IMR-90 (cell line): ENCODE measurements at regions not wholly inside any gene's neighbourhood (a gene's known extent, or its start where the extent isn't known, plus 50 kb on each side); places are given as distances from the start of the nearest gene placed in this dataset.
"Not testable (repeated sequence)": the region's sequence is repeated elsewhere in the genome, so short reads cannot be mapped to it uniquely, and the experiment has no call there.

ENCODE experiments used
- ATAC-seq: fragments of 200-7000 bp; cut with Tn5 transposase; 2 replicates; pipeline ENCODE4 v1.9.1; 2020; ENCODE audit warnings: low read depth, mild to moderate bottlenecking, moderate library complexity
- BruUV-seq: library from RNA; stranded (reverse); fragments of 400-500 nt; replicated peaks from 2 replicates; lab custom pipeline; 2021; lab: Mats Ljungman, UMichigan
- CTCF ChIA-PET: fragments of 300-600 bp; formaldehyde crosslinking; extraction: SDS; loops from one replicate; lab custom pipeline; 2021; ENCODE audit warnings: antibody characterized with exemption; lab: Yijun Ruan, JAX
- POLR2A ChIA-PET: fragments of 300-600 bp; sonication (Branson Sonifier 250); formaldehyde crosslinking; loops from one replicate; lab custom pipeline; 2022; ENCODE audit warnings: antibody characterized with exemption; ENCODE audit not compliant: unreplicated experiment; lab: Charles Lee
- DNase-seq: peaks from one replicate; pipeline ENCODE4 v3.0.0; 2013
- H2AFZ ChIP-seq: replicated peaks from 2 replicates; pipeline ENCODE3; 2013; ENCODE audit warnings: low read length, mild to moderate bottlenecking; ENCODE audit not compliant: poor library complexity
- H2AK5ac ChIP-seq: 2 replicates; pipeline ENCODE4 v1.6.1; 2013; ENCODE audit warnings: low read depth, low read length, inconsistent platforms
- H2AK9ac ChIP-seq: replicated peaks from 2 replicates; pipeline ENCODE3; 2013; ENCODE audit warnings: mild to moderate bottlenecking, low read depth, low read length, moderate library complexity; ENCODE audit not compliant: poor library complexity
- H2BK120ac ChIP-seq: 2 replicates; pipeline ENCODE4 v1.6.1; 2013; ENCODE audit warnings: low read depth, low read length, inconsistent platforms
- H2BK15ac ChIP-seq: 3 replicates; pipeline ENCODE4 v1.6.1; 2013; ENCODE audit warnings: low read depth, low read length, inconsistent platforms
- H2BK20ac ChIP-seq: 2 replicates; pipeline ENCODE4 v1.6.1; 2013; ENCODE audit warnings: low read depth, mild to moderate bottlenecking, inconsistent platforms, low read length, moderate library complexity
- H2BK5ac ChIP-seq: 2 replicates; pipeline ENCODE4 v1.6.1; 2013; ENCODE audit warnings: mild to moderate bottlenecking, low read depth, low read length, inconsistent platforms; ENCODE audit not compliant: poor library complexity, severe bottlenecking
- H3K14ac ChIP-seq: replicated peaks from 2 replicates; pipeline ENCODE4 v1.6.1; 2013; ENCODE audit warnings: low read depth, low read length, inconsistent platforms
- H3K18ac ChIP-seq: 2 replicates; pipeline ENCODE4 v1.6.1; 2013; ENCODE audit warnings: low read depth, low read length, control low read depth
- H3K23ac ChIP-seq: 2 replicates; pipeline ENCODE4 v1.6.1; 2013; ENCODE audit warnings: low read depth, low read length, inconsistent platforms
- H3K27ac ChIP-seq: 2 replicates; pipeline ENCODE4 v1.5.1; 2013; ENCODE audit warnings: mild to moderate bottlenecking, control low read depth, low read length; ENCODE audit not compliant: insufficient read depth
- H3K27me3 ChIP-seq: 2 replicates; pipeline ENCODE4 v1.6.1; 2013; ENCODE audit warnings: low read length; ENCODE audit not compliant: control insufficient read depth, insufficient read depth
- H3K36me3 ChIP-seq: 2 replicates; pipeline ENCODE4 v1.6.1; 2013; ENCODE audit warnings: low read length, mixed read lengths; ENCODE audit not compliant: control insufficient read depth, insufficient read depth
- H3K4ac ChIP-seq: 2 replicates; pipeline ENCODE4 v1.6.1; 2013; ENCODE audit warnings: low read depth, low read length, inconsistent platforms
- H3K4me1 ChIP-seq: 2 replicates; pipeline ENCODE4 v1.6.1; 2013; ENCODE audit warnings: low read length, mixed read lengths; ENCODE audit not compliant: control insufficient read depth, insufficient read depth
- H3K4me2 ChIP-seq: 2 replicates; pipeline ENCODE4 v1.6.1; 2013; ENCODE audit warnings: low read depth, mild to moderate bottlenecking, control low read depth, low read length, moderate library complexity
- H3K4me3 ChIP-seq: 2 replicates; pipeline ENCODE4 v1.5.1; 2013; ENCODE audit warnings: low read depth, mild to moderate bottlenecking, control low read depth, low read length, moderate library complexity; ENCODE audit not compliant: insufficient read depth
- H3K56ac ChIP-seq: 2 replicates; pipeline ENCODE4 v1.6.1; 2013; ENCODE audit warnings: low read length, inconsistent platforms; ENCODE audit not compliant: insufficient read depth; ENCODE audit errors: extremely low read depth
- H3K79me1 ChIP-seq, 2 experiments: 2 replicates each; pipeline ENCODE4 v1.6.1; 2013; ENCODE audit warnings: low read length in 2 of 2, inconsistent platforms in 1 of 2, low read depth in 1 of 2
- H3K9ac ChIP-seq: 2 replicates; pipeline ENCODE4 v1.6.1; 2013; ENCODE audit warnings: low read depth, low read length, control low read depth
- H3K9me1 ChIP-seq: 2 replicates; pipeline ENCODE4 v1.6.1; 2013; ENCODE audit warnings: low read length, inconsistent platforms; ENCODE audit not compliant: insufficient read depth
- H3K9me3 ChIP-seq: 2 replicates; pipeline ENCODE4 v1.6.1; 2013; ENCODE audit warnings: low read length; ENCODE audit not compliant: control insufficient read depth, insufficient read depth
- H4K20me1 ChIP-seq: 2 replicates; pipeline ENCODE4 v1.6.1; 2013; ENCODE audit warnings: low read length, inconsistent platforms; ENCODE audit not compliant: insufficient read depth
- H4K5ac ChIP-seq: 2 replicates; pipeline ENCODE4 v1.6.1; 2013; ENCODE audit warnings: mild to moderate bottlenecking, low read depth, low read length, control low read depth
- H4K8ac ChIP-seq, 2 experiments: 2 replicates each; pipeline ENCODE4 v1.6.1; 2013; ENCODE audit warnings: low read depth in 2 of 2, low read length in 2 of 2, control low read depth in 1 of 2, inconsistent platforms in 1 of 2
- H4K91ac ChIP-seq: 2 replicates; pipeline ENCODE4 v1.6.1; 2013; ENCODE audit warnings: low read depth, low read length, inconsistent platforms; ENCODE audit not compliant: insufficient read depth
- WGBS, 2 experiments: methylation state at CpG; one replicate each; pipeline versions ENCODE4 v1.1.5 to v1.1.7; 2013; ENCODE audit warnings: missing lambda C conversion rate in 2 of 2; ENCODE audit not compliant: insufficient read length in 1 of 2; ENCODE audit errors: extremely low coverage in 2 of 2; 5-methylcytosine and 5-hydroxymethylcytosine counted together
- dilution Hi-C: fragments of 300-500 bp; cut with HindIII; formaldehyde crosslinking; loops from one replicate; pipeline ENCODE4 v1.14.3; 2018; ENCODE audit warnings: low sequenced_read_pairs; ENCODE audit not compliant: unreplicated experiment
- in situ Hi-C: fragments of 300-500 bp; cut with MboI; formaldehyde crosslinking; loops from 3 replicates; pipeline ENCODE4 v1.14.3; 2019; ENCODE audit warnings: low sequenced_read_pairs, inconsistent platforms, mixed read lengths
- intact Hi-C: fragments of 100-400 bp; cut with micrococcal nuclease; formaldehyde crosslinking; loops from 2 replicates; pipeline ENCODE4 v1.10.0; 2022

GRCh38 chrX:13441608-13442007 is 121.8 kb upstream of the ATXN3L start:
- H3K36me3 ChIP-seq, H3K4me2 ChIP-seq, H2AK5ac ChIP-seq, H3K18ac ChIP-seq, H3K4ac ChIP-seq, CTCF ChIA-PET, H3K56ac ChIP-seq, H4K8ac ChIP-seq, H3K27ac ChIP-seq, intact Hi-C loops, H2AK9ac ChIP-seq, H3K23ac ChIP-seq, H2BK120ac ChIP-seq, H2AFZ ChIP-seq, H3K4me3 ChIP-seq, H3K9me1 ChIP-seq, H3K79me1 ChIP-seq, H3K4me1 ChIP-seq, H3K27me3 ChIP-seq, H2BK15ac ChIP-seq, dilution Hi-C loops, H3K9me3 ChIP-seq, H3K9ac ChIP-seq, H4K91ac ChIP-seq, H4K20me1 ChIP-seq, POLR2A ChIA-PET, H4K5ac ChIP-seq, DNase-seq, H2BK5ac ChIP-seq, H3K14ac ChIP-seq, BruUV-seq, in situ Hi-C loops, H2BK20ac ChIP-seq, ATAC-seq: not testable (repeated sequence)
- WGBS, 2 experiments: no CpG with 5 or more reads among the region's 5 CpGs
